OCI-LY3 (cell line): ENCODE measurements at regions not wholly inside any gene's neighbourhood (a gene's known extent, or its start where the extent isn't known, plus 50 kb on each side); places are given as distances from the start of the nearest gene placed in this dataset.

Source experiments
- CTCF ChIP-seq: fragments of 200-600, 300-600 bp; sonication (generic); IDR thresholded peaks from 2 replicates; pipeline ENCODE4 v1.5.1; 2014; ENCODE audit warnings: antibody characterized with exemption, low read length, low read depth
- EZH2phosphoT487 ChIP-seq: fragments of 200-600 bp; shearing (Covaris generic); IDR thresholded peaks from 2 replicates; pipeline ENCODE4 v1.6.1; 2018; ENCODE audit warnings: antibody characterized with exemption, mixed run types, low read depth

GRCh38 chr16:72537664-72538063 lies 365.7 kb upstream of the PMFBP1 start:
- no peak for TF ChIP-seq CTCF
- TF ChIP-seq EZH2phosphoT487 = no peak
